ENCODE measurements at regions not wholly inside any gene's neighbourhood (a gene's known extent, or its start where the extent isn't known, plus 50 kb on each side); places are given as distances from the start of the nearest gene placed in this dataset.
"Not testable (repeated sequence)": the region's sequence is repeated elsewhere in the genome, so short reads cannot be mapped to it uniquely, and the experiment has no call there.

DNA sequence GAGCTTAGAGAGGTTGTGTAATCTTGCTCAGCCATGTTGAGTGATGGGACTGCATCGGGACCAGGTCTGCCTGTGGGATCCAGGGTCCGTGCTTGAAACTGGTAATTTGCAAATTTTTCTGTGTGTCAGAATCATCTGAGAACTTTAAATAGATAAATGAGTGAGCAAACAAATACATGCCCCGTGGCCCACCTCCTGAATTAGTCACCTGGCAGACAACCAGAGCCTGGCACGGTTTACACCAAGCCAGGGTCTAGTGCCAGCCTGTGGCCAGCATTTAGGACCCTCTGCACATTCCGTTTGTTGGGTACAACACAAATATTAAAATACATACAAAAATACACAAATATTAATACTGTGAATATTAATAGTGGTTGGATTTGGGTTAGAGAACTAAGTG is 90.6 kb upstream of the STOX2 start:
- no peak for DNase-seq

- no peak for DNase-seq
Observed at GRCh38 chr4:183816077-183816476, 89.0 kb upstream of the STOX2 start.

- no peak for DNase-seq
Observed at GRCh38 chr4:183816882-183817509, 88.1 kb upstream of the STOX2 start.

- DNase-seq: not testable (repeated sequence)
Observed at GRCh38 chr4:183818591-183818990, 86.5 kb upstream of the STOX2 start.

DNA sequence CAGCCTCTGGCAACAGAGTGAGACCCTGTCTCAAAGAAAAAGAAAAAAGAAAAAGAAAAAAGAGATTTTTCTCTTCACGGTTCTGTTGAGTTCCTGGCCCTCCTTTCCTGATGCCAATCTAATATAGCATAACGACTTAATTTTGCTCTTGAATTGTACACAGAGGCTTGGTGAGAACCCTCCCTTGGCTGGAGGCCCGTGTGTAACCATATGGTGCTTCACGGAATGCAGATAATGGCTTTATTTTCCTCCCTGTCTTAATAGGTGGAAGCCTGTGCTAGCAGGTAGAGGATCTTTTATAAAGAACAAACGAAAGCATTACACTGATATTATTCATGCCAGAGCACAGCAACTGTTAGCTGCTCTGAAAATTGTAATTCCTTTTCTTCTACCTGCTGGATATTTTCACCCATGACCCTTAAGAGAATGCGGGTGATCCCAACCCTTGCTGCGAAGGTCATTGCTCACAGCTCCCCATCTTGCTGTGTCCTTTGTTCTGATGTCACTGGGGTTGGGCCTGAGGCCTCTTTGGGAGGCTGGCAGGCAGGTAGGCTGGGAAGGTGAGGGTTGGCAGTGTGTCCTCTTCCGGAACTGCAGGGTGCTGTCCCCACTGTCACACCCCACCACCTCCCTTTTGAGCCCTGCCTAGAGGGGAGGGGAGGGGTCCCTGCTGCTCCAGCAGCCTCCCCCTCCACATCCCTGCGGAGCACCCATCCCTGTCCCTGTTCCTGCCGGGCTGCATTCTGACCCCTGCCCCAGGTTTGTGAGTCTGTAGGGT is 83.8 kb upstream of the STOX2 start:
- no peak for DNase-seq

DNA sequence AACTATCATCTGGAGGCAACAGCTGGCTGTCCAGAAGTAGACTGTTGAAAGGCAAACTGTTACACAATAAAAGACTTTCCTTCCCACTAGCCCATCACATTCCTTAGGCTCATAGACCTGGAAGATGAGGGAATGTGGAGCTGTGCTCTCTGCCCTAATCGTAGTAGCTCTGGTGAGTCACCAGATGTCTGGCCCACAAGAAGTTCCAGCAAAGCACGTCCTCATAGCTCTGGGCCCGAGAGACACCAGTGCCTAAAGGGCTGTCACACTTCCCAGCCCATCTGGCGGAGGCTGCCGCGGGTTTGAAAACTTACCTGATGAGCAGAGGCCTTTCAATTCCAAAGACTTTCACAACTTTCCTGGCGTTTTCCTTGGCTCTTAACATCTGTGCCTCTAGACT is 81.7 kb upstream of the STOX2 start:
- DNase-seq: no peak

DNA sequence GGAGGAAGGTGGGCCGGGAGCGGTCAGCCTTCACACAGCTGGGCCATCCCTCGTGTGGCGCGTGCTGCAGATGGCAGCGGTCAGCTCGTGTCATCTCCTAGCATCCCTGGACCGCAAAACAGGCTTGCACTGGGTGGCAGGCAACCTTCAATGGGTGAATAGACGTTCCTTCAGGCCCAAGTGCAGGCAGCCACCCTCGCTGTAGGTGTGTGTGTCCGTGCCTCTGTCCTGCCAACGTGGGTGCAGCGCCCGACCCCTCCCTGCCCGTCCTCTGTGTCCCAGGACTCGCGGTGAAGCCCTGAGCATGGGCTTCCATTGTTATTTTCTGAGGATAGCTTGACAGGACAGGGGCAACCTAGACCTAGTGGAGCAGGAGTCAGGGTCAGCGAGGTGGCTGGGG is 79.8 kb upstream of the STOX2 start:
- no peak for DNase-seq

DNA sequence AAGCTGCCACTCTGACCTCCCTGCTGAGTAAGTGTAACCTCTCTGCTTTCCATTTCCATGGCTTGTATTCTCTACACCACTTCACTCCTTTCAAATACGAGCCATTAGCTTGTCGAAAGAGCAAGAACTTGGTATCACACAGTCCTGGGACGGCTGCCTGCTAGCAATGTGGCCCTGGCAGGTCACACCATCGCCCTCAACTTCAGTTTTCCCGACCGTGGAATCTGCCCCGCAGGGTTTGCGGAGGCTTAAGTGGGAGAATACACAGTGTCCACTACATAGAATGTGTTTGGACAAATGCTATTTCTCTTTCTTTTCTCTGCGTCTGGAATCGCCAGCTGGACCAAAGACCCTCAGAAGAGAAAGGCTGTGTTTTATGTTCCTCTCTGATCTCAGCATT is 78.6 kb upstream of the STOX2 start:
- DNase-seq: no peak

- no peak for DNase-seq
Observed at GRCh38 chr4:183828125-183828524, 77.0 kb upstream of the STOX2 start.

DNA sequence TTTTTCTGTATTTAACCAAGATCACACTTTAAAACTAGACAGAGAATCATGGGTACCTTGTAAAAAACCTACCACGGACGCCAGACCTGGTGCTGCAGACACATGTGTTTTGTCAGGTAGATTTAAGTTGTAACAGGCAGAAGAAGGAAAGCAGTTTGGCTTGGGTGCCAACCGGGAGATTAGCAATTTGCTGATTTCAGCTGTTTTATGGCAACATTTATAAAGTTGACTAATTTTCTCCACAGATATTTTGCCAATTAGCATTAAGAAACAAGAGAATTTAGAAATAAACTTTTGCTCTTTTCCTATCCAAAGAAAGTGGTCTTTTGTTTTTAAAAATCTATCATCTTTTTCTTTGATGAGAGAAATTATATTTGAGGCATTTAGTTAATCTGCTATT is 76.3 kb upstream of the STOX2 start:
- no peak for DNase-seq

- no peak for DNase-seq
Observed at GRCh38 chr4:183830438-183830985, 74.6 kb upstream of the STOX2 start.

GRCh38 chr4:183831026-183831446 is 74.1 kb upstream of the STOX2 start:
- DNase-seq: no peak

- DNase-seq: no peak
Observed at GRCh38 chr4:183831683-183832082, 73.4 kb upstream of the STOX2 start.

- DNase-seq: no peak
Observed at GRCh38 chr4:183832776-183833450, 72.2 kb upstream of the STOX2 start.

GRCh38 chr4:183834252-183834651 is 70.9 kb upstream of the STOX2 start:
- DNase-seq: no peak

- DNase-seq: no peak
Observed at GRCh38 chr4:183837222-183837621, 67.9 kb upstream of the STOX2 start.

DNA sequence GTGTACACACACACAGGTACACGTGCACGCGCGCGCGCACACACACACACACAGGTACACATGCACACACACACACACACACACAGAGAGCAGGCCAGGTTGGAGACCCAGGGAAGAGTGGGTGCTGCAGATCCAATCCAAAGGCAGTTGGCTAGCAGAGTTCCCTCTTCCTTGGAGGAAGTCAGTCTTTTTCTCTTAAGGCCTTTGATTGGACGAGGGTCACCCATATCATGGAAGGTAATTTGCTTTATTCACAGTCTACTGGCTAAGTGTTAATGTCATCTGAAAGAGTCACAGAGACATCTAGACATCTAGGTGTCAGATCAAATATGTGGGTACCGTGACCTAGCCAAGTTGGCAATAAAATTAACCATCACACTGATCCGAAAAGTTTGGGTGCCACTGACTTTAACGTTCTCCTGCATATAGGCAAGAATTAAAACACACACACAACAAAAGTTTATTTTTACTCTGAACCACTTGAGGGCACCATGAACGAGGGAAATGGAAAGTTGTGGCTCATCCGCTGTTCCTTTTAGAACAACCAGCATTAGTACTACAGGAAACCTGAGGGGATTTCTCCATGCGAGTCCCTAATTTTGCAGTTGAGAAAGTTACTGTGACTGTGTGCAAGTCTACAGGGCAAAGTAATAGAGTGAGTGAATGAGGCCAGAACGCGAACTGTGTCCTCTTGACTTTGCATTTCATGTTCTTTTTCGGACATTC is 66.0 kb upstream of the STOX2 start:
- peak; percentile 48 for DNase-seq

DNA sequence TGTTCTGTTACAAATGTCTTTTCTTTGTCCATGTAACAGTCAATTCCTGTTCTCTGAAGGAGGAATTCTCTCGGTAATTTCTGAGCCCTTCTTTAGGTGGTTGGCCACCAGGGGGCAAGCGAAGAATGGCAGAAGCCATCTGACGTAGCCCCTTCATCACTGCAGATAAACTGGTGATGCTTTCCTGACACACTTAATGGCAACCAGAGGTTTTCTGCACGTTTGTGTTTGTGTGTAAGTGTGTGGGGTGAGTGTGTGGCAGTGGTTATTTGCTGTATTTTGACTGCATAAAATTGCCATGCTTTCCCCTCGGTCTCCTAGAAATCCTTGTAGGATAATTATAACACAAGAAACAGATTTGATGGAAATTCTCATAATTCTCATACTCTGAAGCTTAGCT is 64.8 kb upstream of the STOX2 start:
- DNase-seq: peak; percentile 86

DNA sequence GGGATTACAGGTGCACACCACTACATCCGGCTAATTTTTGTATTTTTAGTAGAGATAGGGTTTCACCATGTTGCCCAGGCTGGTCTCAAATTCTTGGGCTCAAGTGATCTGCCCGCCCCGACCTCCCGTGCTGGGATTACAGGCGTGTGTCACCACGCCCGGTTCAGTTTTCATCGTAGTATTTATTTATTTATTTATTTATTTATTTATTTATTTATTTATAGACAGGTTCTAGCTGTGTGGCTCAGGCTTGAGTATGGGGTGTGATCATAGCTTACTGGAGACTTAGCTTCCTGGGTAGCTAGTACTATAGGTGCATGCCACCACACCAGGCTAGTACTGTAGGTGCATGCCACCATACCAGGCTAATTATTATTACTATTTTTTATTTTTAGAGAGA is 64.1 kb upstream of the STOX2 start:
- no peak for DNase-seq

GRCh38 chr4:183842129-183842528 is 63.0 kb upstream of the STOX2 start:
- DNase-seq: peak; percentile 49

DNA sequence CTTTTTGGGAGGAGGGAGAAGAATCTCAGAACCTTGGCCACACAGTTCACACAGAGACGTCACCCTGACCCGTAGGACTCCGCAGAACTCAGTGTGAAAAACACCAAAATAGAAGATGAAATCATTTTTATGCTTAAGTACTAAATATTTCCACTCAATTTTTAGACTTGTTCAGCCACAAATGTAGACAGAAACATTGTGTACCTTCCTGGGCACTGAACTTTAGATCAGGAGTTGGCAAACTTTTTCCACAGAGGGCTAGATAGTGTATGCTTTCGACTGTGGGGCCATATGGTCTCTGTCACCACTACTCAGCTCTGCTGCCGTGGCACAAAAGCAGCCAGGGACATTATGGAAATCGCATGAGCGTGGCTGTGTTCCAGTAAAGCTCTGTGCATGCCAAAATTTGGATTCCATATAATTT is 61.8 kb upstream of the STOX2 start:
- DNase-seq: no peak

DNA sequence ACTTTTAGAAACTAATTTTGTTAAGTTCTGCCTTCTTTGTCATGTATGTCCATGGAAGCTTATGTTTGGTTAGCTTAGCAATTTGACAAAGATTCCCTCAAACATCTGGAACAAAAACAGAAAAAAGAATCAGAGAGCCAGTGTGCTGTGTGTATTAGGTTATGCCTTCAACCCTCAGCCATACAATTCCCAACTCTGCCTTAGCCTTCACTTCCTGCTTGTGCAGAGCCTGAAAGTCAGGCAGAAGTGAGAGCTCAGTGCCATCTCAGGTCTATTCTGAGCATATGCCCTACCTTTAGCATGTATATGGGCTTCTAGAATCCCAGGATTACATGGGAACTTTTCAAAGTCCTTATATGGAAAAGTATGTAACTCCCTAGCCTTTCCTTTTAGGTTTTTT is 58.2 kb upstream of the STOX2 start:
- DNase-seq: no peak

Measured in renal pelvis (tissue), 1 donor.